Non-pigmented ciliary epithelial cell (primary cell): ENCODE measurements at regions not wholly inside any gene's neighbourhood (a gene's known extent, or its start where the extent isn't known, plus 50 kb on each side); places are given as distances from the start of the nearest gene placed in this dataset.

ENCODE experiments used
- DNase-seq: peaks from one replicate; pipeline ENCODE4 v3.0.0-alpha.2; 2010; ENCODE audit warnings: low read depth

DNA sequence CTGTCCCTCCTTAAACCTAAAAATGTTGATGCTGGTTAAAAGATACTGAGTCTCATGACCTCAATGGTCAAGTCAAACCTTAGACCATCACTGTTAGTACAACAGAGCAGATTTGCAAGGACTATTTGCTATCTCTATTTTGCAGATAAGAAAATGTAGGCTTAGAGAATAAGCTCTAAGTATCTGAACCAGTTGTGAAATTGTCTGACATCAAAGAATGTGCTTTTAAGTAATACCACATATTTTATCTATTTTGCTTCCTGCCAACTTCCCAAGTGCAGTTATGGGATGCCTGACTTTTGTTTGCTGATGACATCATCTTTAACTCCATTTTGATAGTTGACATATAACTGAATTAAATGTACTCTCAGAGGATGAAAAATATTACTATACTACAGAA lies 83.6 kb upstream of the TMEM106B start:
- DNase-seq: no peak

DNA sequence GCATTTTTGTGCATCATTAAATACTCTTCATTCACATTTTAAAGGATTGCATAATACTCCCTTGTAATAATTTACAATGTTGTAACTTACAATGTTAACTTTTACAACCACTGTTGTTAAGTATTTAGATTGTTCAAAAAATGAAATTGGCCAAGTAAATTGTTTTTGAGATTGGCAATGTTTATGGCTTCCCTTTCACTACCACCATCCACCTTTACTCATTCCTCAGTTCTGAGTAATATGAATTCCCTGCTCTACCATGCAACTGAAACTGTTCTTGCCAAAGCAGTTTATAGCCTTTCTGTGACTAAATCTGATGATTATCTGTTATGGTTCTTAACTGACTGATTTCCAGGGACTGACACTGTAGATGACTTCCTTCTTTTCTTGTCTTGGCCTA lies 80.5 kb upstream of the TMEM106B start:
- DNase-seq: no peak

DNA sequence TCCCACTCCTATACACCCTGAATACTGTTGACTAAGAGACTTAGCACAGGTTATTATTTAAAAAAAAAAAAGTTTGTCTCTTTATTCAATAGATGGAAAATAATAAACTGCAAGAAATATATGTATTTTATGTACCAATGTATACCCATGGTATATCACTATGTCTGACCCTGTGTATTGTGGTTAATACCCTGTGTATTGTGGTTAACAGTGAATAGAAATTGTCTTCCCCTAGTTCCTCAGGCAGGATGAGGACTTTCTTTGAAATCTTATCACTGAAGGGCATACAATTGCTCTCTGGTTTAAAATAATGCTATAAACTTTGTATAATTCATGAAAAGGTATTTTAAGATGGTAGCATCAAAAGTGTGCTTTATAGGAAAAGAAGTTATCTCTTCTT lies 80.0 kb upstream of the TMEM106B start:
- no peak for DNase-seq

DNA sequence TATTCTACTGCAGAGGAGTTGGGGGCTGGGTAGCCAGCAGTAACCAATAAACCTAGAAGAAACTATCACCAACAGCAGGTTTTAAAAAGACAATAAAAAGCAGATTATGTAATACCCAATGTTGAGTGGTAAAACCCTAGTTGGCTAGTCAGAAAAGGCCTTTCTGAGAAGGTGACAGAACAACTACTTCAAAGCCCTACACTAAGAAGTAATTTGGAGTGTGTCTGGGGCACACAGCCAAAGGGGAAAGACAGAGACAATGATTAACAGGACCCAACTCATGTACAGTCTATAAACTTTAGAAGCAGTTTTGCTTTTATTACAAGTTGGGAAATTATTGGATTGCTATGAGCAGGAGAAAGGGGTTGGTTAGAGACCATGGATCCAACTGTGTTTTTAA lies 77.2 kb upstream of the TMEM106B start:
- DNase-seq: no peak

DNA sequence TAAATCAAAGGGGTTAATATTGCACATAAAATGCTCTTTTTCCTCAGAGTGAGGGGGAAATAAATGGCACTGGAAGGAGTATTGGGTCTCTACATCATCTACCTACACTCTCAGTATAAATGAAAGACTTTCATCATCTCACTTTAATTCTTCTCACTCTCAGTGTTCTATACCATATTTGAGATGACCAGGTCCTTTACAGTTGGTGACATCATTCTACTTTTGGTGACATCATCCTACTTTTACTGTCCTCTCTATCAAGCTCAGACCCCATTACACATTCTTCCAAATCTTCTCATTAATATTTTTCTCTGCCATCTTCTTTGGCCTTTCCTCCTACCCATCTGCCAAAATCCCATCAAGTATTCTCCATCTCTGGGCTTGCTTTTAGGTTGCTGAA lies 74.6 kb upstream of the TMEM106B start:
- DNase-seq: no peak

DNA sequence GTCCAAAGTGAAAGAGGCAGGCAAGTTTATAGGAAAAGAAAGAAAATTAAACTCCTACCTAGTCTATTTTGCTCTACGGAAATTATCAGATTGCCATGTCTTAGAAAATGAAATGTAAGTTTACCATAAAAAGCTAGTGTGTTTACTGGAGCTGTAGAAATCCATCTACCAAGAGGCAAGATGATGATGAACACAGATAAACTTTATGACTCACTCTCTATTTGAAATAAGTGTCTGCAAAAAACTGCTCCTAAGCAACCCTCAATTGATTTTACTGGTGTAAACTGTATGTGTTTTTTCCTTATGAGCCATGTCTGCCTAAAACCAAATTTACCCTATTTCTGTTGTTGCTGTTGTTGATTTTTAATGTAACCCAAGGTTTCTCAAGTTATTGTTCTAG lies 73.8 kb upstream of the TMEM106B start:
- DNase-seq: no peak

DNA sequence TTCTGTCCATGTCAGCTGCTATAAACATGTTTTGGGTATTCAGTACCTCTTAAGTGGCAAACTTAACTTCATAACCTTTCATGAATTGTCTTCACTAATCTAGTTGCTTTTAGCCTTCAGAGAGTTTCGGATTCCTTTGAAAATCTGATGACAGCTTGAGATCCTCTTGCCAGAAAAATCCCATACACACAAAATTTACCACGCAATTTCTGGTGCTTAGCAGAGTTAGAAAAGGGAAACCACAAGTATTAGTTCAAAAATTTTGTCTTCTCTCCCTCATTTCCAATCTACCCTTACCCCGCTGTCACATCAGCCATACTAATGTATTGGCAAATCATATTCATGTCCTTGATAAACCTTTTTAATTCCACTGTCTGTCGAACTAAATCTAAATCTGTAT lies 72.7 kb upstream of the TMEM106B start:
- no peak for DNase-seq

DNA sequence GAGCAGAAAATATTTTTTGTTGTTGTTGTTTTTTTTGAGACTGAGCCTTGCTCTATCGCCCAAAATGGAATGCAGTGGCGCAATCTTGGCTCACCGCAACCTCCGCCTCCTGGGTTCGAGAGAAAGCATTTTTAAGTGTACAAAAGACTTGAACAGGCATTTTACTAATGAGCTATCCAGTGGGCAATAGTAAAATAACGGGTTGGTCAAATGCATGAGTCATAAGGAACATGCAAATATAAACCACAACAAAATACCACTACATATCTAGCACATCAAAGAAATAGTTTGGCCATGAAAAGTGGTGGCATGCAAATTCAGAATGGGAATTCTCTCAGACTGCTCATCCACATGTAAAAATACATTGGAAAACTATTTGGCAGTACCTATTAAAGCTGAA lies 71.7 kb upstream of the TMEM106B start:
- DNase-seq: peak; percentile 73

DNA sequence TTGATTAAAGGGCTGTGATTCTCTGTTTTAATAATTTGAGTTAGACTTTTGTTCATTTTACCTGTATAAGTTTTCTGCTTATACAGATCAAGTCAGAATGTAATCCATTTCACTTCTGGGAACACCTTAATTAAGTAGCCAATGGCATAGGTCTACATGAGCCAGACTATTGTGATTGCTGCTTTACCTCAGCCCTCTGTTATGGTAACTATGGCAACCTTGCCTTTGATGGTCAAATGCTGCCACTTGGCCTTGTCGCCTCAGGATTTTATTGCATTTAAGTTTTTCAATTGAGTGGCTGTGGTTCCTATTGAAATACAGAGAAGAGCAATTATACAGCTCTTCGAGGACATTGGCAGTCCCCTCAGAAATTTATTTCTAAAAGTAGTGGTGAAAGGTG lies 64.3 kb upstream of the TMEM106B start:
- no peak for DNase-seq

DNA sequence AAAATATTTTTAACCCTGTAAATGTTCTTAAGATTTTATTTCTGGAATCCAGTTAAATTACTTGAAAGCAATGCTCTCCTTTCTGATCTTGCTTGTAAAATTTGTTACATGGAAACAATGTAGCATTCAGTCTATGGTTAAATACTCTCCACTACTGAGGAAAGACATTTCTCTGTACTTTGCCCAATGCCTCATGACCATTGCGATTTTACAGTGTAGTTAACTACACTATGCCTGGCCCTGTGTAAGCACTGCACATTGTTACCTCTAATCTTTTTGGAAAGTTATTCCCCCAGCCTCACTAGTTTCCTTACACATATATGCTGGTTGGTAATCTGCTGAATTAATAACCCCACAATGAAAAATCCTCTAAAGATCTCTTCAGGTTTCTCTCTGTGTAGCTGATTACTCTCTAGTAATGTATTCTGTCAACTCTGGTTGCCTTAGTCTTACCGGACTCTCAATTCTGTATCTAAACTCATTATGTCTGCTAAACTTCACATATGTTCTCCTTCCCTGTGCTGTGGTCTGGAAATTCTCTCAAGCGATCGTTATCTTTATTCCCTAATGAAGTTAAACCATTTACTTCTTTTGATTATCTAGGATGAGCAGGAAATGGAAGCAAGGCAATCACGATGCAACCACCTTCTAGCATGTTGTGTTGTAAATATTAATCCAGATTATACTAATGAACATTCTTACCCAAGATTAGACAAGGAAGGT lies 58.7 kb upstream of the TMEM106B start:
- no peak for DNase-seq

DNA sequence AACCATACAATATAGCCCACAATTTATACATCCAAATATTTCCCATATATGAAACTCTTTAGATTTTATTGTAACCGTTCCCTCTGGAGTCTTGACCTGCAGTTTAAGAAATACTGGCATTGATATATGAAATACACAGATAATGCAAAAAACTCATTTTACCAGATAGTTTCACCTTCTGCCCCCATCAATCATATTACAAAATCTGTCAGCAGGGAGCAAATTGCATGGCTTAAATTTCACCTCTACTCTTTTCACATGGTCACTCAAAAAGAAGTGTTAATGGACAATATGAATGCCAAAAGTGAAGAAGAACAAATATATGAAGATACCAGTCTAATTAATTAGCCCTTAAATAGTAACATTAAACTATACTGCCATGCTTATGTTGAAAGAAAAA lies 57.0 kb upstream of the TMEM106B start:
- no peak for DNase-seq

DNA sequence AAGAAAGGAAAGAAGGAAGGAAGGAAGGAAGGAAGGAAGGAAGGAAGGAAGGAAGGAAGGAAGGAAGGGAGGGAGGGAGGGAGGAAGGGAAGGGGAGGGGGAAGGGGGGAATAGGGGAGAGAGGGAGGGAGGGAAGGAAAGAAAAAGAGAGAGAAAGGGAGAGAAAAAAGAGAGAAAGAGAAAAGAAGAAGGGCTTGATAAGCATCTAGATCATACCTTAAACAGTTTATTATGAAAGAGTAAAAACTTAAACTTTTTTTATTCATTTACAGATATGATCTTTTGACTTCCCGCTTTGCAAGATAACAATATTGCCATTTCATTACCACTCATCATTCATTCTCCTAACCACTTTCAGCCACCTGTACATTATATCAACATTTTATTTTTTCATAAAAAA lies 53.6 kb upstream of the TMEM106B start:
- no peak for DNase-seq

DNA sequence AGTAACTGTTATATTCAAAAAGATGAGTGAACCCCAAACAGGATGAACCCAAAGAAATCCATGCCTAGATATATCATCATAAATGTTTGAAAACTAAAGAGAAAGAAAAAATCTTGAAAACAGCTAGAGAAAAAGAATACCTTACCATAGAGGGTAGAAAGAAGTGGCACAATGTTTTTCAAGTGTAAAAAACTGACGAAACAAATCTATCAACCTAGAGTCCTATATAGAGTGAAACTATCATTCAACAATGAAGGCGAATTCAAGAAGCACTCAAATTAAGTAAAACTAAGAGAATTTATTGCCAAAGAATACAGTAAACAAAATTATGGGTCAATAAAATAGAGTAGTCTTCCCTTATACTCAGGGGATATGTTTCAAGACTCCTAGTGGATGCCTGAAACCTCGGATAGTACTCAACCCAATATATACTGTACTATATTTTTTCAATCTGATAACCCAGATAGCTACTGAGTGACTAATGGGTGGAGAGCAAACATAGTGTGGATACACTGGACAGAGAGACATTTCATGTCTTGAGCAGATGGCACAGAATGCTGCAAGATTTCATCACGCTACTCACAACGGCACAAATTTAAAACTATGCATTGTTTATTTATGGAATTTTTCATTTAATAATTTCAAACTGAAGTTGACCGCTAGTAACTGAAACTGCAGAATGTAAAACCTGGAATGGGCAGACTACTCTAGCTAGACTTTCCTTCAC lies 52.6 kb upstream of the TMEM106B start:
- peak; percentile 55 for DNase-seq

DNA sequence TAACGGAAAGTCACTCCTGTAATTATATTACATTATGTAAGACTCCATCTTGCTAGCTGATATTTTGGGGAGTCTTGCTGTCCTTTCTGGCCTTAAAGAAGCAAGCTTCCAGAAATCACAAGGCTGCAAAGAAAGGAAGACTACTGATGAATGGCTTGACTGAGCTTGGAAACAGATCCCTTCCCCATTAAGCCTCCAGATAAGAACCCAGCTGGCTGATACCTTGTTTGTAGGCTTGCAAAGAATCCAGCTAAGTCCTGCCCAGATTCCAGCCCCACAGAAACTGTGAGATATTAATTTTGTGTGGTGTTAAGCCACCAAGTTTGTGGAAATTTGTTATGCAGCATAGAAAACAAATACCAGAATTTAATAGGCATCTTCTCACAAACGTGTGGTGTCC lies 49.9 kb upstream of the TMEM106B start:
- DNase-seq: no peak
